ENCODE measurements at regions not wholly inside any gene's neighbourhood (a gene's known extent, or its start where the extent isn't known, plus 50 kb on each side); places are given as distances from the start of the nearest gene placed in this dataset.

DNA sequence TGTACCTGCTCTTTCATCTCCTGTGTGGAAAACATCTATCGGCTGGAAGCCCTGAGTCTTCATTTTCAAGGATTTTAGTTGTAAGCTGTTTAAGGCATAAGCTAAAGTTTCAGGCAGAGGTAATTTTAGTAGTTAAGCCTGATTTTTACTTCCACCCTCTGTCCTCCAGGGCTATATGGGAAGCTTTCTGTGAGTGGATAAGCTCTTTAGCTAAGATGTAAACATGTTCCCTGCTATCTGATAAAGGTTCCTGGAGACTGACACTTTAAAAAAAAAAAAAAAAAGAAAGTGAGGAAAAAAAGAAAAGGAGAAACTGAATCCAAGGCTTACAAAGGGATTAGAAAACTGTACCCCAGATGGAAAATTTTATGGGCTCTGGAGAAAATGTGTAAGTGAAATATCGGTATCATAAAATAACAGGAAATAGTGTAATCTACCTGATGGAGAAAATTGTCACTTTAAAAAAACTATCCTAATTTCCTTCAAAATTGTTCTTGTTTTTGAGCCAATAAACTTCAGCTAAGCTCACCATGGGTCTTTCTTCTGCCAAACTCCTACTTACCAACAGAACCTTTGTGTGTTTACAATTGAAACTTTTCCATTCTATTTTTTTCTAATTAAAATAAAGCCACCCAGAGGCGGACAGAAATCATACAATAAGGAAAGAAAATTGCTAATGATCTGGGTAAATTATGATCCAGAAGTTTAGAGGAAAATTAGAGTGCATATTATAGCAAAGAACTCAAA lies 180.5 kb downstream of the TGFB2 start:
- Mint-ChIP-seq H3K27me3 (ENCODE audit: unreplicated experiment) (no peaks in the 10 kb centered on the region), H3K27ac (ENCODE audit: unreplicated experiment) (no peak overlapping the region), H3K4me3 (ENCODE audit: unreplicated experiment) (no peak overlapping the region), H3K4me1 (ENCODE audit: low read depth, unreplicated experiment) (no peaks in the 10 kb centered on the region), H3K36me3 (ENCODE audit: unreplicated experiment) (no peaks in the 10 kb centered on the region), H3K9me3 (ENCODE audit: unreplicated experiment) (no peaks in the 10 kb centered on the region)
- no peak for DNase-seq
- TF ChIP-seq, protein P1, sequence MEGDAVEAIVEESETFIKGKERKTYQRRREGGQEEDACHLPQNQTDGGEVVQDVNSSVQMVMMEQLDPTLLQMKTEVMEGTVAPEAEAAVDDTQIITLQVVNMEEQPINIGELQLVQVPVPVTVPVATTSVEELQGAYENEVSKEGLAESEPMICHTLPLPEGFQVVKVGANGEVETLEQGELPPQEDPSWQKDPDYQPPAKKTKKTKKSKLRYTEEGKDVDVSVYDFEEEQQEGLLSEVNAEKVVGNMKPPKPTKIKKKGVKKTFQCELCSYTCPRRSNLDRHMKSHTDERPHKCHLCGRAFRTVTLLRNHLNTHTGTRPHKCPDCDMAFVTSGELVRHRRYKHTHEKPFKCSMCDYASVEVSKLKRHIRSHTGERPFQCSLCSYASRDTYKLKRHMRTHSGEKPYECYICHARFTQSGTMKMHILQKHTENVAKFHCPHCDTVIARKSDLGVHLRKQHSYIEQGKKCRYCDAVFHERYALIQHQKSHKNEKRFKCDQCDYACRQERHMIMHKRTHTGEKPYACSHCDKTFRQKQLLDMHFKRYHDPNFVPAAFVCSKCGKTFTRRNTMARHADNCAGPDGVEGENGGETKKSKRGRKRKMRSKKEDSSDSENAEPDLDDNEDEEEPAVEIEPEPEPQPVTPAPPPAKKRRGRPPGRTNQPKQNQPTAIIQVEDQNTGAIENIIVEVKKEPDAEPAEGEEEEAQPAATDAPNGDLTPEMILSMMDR (IDR thresholded peaks at IDR 0.05; ENCODE audit: partially characterized antibody, unreplicated experiment) = no peak

- no peaks in the 10 kb centered on the region for H3K4me1 Mint-ChIP-seq (ENCODE audit: low read depth, unreplicated experiment)
- no peaks in the 10 kb centered on the region for H3K36me3 Mint-ChIP-seq (ENCODE audit: unreplicated experiment)
- TF ChIP-seq, protein P1 (IDR thresholded peaks at IDR 0.05; ENCODE audit: partially characterized antibody, unreplicated experiment) = no peak
- H3K9me3 Mint-ChIP-seq (ENCODE audit: unreplicated experiment) = no peaks in the 10 kb centered on the region
- no peaks in the 10 kb centered on the region for H3K27me3 Mint-ChIP-seq (ENCODE audit: unreplicated experiment)
- H3K4me3 Mint-ChIP-seq (ENCODE audit: unreplicated experiment) = no peak overlapping the region
- no peak overlapping the region for H3K27ac Mint-ChIP-seq (ENCODE audit: unreplicated experiment)
- no peak for DNase-seq
Measured at GRCh38 chr1:218526198-218526580, 181.1 kb downstream of the TGFB2 start.

- H3K27ac Mint-ChIP-seq (ENCODE audit: unreplicated experiment) = no peak overlapping the region
- TF ChIP-seq, protein P1 (IDR thresholded peaks at IDR 0.05; ENCODE audit: partially characterized antibody, unreplicated experiment) = no peak
- H3K4me3 Mint-ChIP-seq (ENCODE audit: unreplicated experiment) = no peak overlapping the region
- no peak for DNase-seq
- no peaks in the 10 kb centered on the region for H3K27me3 Mint-ChIP-seq (ENCODE audit: unreplicated experiment)
- H3K36me3 Mint-ChIP-seq (ENCODE audit: unreplicated experiment) = no peaks in the 10 kb centered on the region
- no peaks in the 10 kb centered on the region for H3K9me3 Mint-ChIP-seq (ENCODE audit: unreplicated experiment)
- no peaks in the 10 kb centered on the region for H3K4me1 Mint-ChIP-seq (ENCODE audit: low read depth, unreplicated experiment)
Measured at GRCh38 chr1:218527737-218528136, 182.6 kb downstream of the TGFB2 start.

GRCh38 chr1:218529646-218530300 lies 184.6 kb downstream of the TGFB2 start:
- Mint-ChIP-seq H3K27ac (ENCODE audit: unreplicated experiment) (no peak overlapping the region), H3K4me3 (ENCODE audit: unreplicated experiment) (no peak overlapping the region), H3K36me3 (ENCODE audit: unreplicated experiment) (no peaks in the 10 kb centered on the region), H3K9me3 (ENCODE audit: unreplicated experiment) (no peaks in the 10 kb centered on the region), H3K27me3 (ENCODE audit: unreplicated experiment) (peaks cover 2% of the 10 kb centered on the region), H3K4me1 (ENCODE audit: low read depth, unreplicated experiment) (no peaks in the 10 kb centered on the region)
- TF ChIP-seq, protein P1 (IDR thresholded peaks at IDR 0.05; ENCODE audit: partially characterized antibody, unreplicated experiment) = no peak
- no peak for DNase-seq

- Mint-ChIP-seq H3K4me3 (ENCODE audit: unreplicated experiment) (no peak overlapping the region), H3K4me1 (ENCODE audit: low read depth, unreplicated experiment) (no peaks in the 10 kb centered on the region), H3K27ac (ENCODE audit: unreplicated experiment) (no peak overlapping the region), H3K9me3 (ENCODE audit: unreplicated experiment) (no peaks in the 10 kb centered on the region), H3K36me3 (ENCODE audit: unreplicated experiment) (no peaks in the 10 kb centered on the region), H3K27me3 (ENCODE audit: unreplicated experiment) (peaks cover 2% of the 10 kb centered on the region)
- no peak for DNase-seq
- TF ChIP-seq, protein P1 (IDR thresholded peaks at IDR 0.05; ENCODE audit: partially characterized antibody, unreplicated experiment) = no peak
Measured at GRCh38 chr1:218531936-218532335, 186.8 kb downstream of the TGFB2 start.
